ENCODE measurements at regions not wholly inside any gene's neighbourhood (a gene's known extent, or its start where the extent isn't known, plus 50 kb on each side); places are given as distances from the start of the nearest gene placed in this dataset.
"Not testable (repeated sequence)": the region's sequence is repeated elsewhere in the genome, so short reads cannot be mapped to it uniquely, and the experiment has no call there.

DNA sequence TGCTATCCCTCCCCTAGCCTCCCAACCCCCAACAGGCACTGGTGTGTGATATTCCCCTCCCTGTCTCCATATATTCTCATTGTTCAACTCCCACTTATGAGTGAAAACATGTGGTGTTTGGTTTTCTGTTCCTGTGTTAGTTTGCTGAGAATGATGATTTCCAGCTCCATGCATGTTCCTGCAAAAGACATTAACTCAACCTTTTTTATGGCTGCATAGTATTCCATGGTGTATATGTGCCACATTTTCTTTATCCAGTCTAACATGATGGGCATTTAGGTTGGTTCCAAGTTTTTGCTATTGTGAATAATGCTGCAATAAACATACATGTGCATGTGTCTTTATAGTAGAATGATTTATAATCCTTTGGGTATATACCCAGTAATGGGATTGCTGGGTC is 218.9 kb downstream of the HHIP start:
- H3K9me3 ChIP-seq (ENCODE audit: control insufficient read depth, insufficient read depth, low read length); H3K36me3 ChIP-seq (ENCODE audit: insufficient read depth, low read length); H3K4me1 ChIP-seq (ENCODE audit: insufficient read depth, low read length); H3K9ac ChIP-seq (ENCODE audit: low read depth, low read length): not testable (repeated sequence)

DNA sequence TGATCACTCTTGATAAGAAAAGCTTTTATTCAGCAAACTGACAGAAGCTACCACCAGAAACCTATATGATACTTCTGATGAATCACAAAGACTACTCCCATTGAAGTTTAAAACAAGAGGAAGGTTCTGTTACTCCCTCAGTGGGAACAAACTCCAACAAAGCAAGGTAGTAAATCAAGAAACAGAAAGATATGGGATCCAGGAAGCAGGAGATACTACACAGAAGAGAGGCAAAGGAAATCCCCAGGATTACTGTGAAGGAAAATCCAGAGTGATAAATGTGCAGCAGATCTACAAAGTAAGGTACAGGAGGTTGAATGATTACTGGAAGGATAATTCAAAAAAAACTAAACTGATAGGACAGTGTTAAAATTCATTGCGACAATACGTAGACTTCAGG is 222.4 kb downstream of the HHIP start:
- Histone ChIP-seq H3K9ac (ENCODE audit: low read depth, low read length) (no peak overlapping the region), H3K4me1 (ENCODE audit: insufficient read depth, low read length) (no peaks in the 10 kb centered on the region), H3K36me3 (ENCODE audit: insufficient read depth, low read length) (no peaks in the 10 kb centered on the region), H3K9me3 (ENCODE audit: control insufficient read depth, insufficient read depth, low read length) (no peaks in the 10 kb centered on the region)

DNA sequence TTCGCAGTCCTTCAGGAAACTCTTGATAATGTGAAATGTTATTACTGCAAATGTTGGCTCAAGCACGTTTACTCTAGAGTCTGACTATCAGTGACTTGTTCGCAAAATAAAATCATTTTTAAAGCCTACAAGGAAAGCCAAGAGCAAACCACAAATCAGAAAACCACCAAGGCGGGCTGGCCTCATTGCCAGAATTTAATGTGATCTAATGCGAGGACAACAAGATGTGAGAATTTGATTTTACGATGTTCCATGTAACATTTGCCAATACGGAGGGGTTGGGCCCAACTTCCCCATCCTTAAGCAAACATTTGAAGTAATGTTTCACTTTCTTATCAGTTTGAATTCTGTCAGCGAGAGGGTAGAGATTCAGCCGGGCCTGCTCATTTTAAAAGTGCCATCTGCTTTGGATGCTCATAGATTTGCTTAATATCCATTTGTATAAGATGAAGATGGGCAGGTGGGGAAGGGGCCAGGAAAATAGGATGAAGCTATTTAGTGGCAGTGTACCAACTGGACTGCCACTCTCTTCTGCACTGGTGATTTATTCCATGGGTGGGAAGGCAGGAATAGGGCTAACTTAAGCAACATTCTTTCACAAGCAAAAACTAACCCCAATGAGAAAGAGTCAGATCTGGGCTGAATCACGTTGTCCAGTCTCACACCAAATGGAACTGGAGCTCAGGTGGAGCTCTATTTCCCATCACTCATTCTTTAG is 225.3 kb downstream of the ANAPC10 start:
- no peaks in the 10 kb centered on the region for H3K9me3 ChIP-seq (ENCODE audit: control insufficient read depth, insufficient read depth, low read length)
- no peak overlapping the region for H3K9ac ChIP-seq (ENCODE audit: low read depth, low read length)
- no peaks in the 10 kb centered on the region for H3K36me3 ChIP-seq (ENCODE audit: insufficient read depth, low read length)
- no peaks in the 10 kb centered on the region for H3K4me1 ChIP-seq (ENCODE audit: insufficient read depth, low read length)

DNA sequence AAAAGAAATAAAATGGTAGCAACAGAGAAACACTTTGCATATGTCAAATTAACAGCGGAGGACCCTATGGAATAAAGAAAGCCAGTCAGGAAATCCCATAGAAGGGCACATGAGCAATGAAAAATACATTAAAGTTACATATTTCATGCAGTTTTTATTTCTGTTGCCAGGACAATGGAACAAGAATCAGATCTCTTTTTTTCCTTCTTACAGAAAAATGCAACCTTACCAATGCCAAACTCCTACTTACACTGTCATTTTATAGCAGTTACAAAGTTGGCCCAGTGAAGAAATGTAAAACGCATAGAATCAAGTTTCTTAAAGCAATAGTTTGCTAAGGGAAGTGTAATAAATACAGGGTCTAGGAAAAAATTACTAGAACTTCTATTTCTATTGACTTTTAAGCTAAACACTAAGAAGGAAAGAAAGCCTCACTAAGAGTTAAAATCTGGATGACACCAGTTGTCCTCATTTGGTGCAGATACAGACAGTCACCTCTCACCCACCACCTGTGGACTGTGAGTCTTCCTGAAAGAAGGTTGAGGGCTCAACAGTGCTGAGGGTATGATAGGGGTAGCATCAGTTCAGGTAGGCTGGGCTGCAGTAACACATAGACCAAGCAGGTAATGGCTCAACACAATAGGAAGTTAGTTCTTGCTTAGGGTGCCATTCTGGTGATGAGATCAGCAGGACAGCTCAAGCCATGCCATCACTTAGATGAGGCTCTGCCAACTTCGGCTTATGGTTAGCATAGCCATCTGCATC is 224.6 kb downstream of the ANAPC10 start:
- Histone ChIP-seq H3K36me3 (ENCODE audit: insufficient read depth, low read length) (no peaks in the 10 kb centered on the region), H3K9me3 (ENCODE audit: control insufficient read depth, insufficient read depth, low read length) (no peaks in the 10 kb centered on the region), H3K4me1 (ENCODE audit: insufficient read depth, low read length) (no peaks in the 10 kb centered on the region), H3K9ac (ENCODE audit: low read depth, low read length) (no peak overlapping the region)

DNA sequence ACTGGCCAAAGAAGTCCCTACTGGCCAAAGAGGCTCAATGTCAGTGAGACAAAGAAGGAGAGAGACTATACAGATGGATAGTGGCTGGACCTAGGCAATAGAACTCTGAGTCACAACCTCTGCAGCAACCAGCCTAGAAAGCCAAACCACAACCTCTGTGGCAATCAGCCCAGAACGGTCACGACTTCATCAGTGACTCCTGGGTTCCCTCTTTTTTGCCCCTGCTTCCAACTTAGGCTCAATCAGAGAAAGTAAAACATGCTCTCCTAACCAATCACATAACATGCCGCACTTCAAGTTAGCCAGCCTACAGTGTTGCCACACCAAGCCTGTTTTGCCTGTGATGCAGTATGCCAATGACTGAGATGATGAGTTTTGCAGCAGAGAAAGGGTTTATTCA is 203.4 kb downstream of the ANAPC10 start:
- Histone ChIP-seq H3K9ac (ENCODE audit: low read depth, low read length) (no peak overlapping the region), H3K4me1 (ENCODE audit: insufficient read depth, low read length) (no peaks in the 10 kb centered on the region), H3K9me3 (ENCODE audit: control insufficient read depth, insufficient read depth, low read length) (no peaks in the 10 kb centered on the region), H3K36me3 (ENCODE audit: insufficient read depth, low read length) (no peaks in the 10 kb centered on the region)

- H3K9ac ChIP-seq (ENCODE audit: low read depth, low read length): no peak overlapping the region
- no peaks in the 10 kb centered on the region for H3K4me1 ChIP-seq (ENCODE audit: insufficient read depth, low read length)
- no peaks in the 10 kb centered on the region for H3K36me3 ChIP-seq (ENCODE audit: insufficient read depth, low read length)
- H3K9me3 ChIP-seq (ENCODE audit: control insufficient read depth, insufficient read depth, low read length): no peaks in the 10 kb centered on the region
Observed at GRCh38 chr4:144899393-144899792, 198.6 kb downstream of the ANAPC10 start.

- H3K4me1 ChIP-seq (ENCODE audit: insufficient read depth, low read length): no peaks in the 10 kb centered on the region
- no peaks in the 10 kb centered on the region for H3K9me3 ChIP-seq (ENCODE audit: control insufficient read depth, insufficient read depth, low read length)
- H3K36me3 ChIP-seq (ENCODE audit: insufficient read depth, low read length): no peaks in the 10 kb centered on the region
- no peak overlapping the region for H3K9ac ChIP-seq (ENCODE audit: low read depth, low read length)
Observed at GRCh38 chr4:144901141-144901540, 196.9 kb downstream of the ANAPC10 start.

- H3K9ac ChIP-seq (ENCODE audit: low read depth, low read length): no peak overlapping the region
- no peaks in the 10 kb centered on the region for H3K4me1 ChIP-seq (ENCODE audit: insufficient read depth, low read length)
- no peaks in the 10 kb centered on the region for H3K36me3 ChIP-seq (ENCODE audit: insufficient read depth, low read length)
- H3K9me3 ChIP-seq (ENCODE audit: control insufficient read depth, insufficient read depth, low read length): no peaks in the 10 kb centered on the region
Observed at GRCh38 chr4:144902614-144903013, 195.4 kb downstream of the ANAPC10 start.

DNA sequence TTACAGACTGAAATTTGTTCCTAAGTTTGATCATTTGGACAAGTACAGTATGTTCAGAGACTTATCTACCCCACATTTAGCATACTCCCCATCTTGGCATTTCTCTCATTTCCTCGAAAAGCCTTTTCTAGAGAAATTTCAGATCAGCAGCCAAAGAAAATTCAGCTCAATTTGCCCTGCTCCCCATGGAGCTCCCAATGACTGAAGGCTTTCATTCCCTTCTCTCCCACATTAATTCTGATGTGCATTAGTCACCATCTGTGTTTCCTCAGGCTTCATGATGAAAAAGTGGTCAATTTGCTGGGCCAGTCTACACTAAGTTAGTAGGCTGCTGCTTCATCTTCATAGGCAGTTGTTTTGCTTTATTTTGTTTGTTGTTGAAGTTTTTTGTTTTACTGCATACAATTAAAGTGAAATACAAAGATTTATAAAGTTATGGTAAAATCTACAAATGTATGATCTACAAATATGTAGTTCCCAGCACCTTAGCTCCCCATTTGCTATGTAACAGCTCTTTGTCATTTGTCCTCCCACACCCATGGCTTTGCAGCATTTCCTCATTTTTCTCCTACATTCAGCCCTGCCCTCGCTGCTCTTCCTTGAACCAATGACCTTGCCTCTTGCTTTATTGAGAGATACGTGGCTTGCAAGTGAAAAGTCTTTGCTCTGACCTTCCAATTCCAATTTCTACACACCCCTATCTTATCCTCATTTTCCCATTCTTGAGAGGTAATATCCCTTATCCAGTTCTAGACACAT is 193.9 kb downstream of the ANAPC10 start:
- Histone ChIP-seq H3K36me3 (ENCODE audit: insufficient read depth, low read length) (no peaks in the 10 kb centered on the region), H3K4me1 (ENCODE audit: insufficient read depth, low read length) (no peaks in the 10 kb centered on the region)

DNA sequence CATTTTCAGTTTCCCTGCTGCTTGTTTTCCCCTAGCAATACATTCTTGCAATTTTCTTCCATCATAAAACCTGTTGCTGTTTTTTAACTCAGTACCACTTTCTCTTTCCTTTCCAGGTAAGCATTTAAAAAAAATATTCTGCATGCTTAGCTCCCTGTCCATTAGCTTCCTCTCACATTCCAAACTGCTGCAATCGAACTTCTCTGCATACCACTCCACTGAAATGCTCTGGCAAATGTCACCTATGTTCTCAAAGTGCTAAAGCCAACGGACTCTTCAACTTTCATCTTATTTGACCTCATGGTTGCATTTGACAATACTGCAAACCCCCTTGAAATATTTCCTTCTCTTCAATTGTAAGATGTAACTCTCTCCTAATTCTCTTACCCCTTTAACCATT is 192.7 kb downstream of the ANAPC10 start:
- Histone ChIP-seq H3K36me3 (ENCODE audit: insufficient read depth, low read length) (no peaks in the 10 kb centered on the region), H3K9me3 (ENCODE audit: control insufficient read depth, insufficient read depth, low read length) (no peaks in the 10 kb centered on the region), H3K9ac (ENCODE audit: low read depth, low read length) (no peak overlapping the region), H3K4me1 (ENCODE audit: insufficient read depth, low read length) (no peaks in the 10 kb centered on the region)

More for the DNA sequence above, 193.9 kb downstream of the ANAPC10 start:
- H3K9me3 ChIP-seq (ENCODE audit: control insufficient read depth, insufficient read depth, low read length): no peaks in the 10 kb centered on the region
- H3K9ac ChIP-seq (ENCODE audit: low read depth, low read length): no peak overlapping the region

GRCh38 chr4:144906181-144906925 is 191.6 kb downstream of the ANAPC10 start:
- H3K9ac ChIP-seq (ENCODE audit: low read depth, low read length): no peak overlapping the region
- H3K4me1 ChIP-seq (ENCODE audit: insufficient read depth, low read length): no peaks in the 10 kb centered on the region
- H3K9me3 ChIP-seq (ENCODE audit: control insufficient read depth, insufficient read depth, low read length): no peaks in the 10 kb centered on the region
- no peaks in the 10 kb centered on the region for H3K36me3 ChIP-seq (ENCODE audit: insufficient read depth, low read length)

- no peaks in the 10 kb centered on the region for H3K4me1 ChIP-seq (ENCODE audit: insufficient read depth, low read length)
- peaks cover 2% of the 10 kb centered on the region; the same call in 1 of the 2 replicates for H3K9me3 ChIP-seq (ENCODE audit: control insufficient read depth, insufficient read depth, low read length)
- H3K36me3 ChIP-seq (ENCODE audit: insufficient read depth, low read length): no peaks in the 10 kb centered on the region
- no peak overlapping the region for H3K9ac ChIP-seq (ENCODE audit: low read depth, low read length)
Observed at GRCh38 chr4:144910723-144911122, 187.3 kb downstream of the ANAPC10 start.

All from ES-I3 (cell line).